GM12873 (cell line): ENCODE measurements at regions not wholly inside any gene's neighbourhood (a gene's known extent, or its start where the extent isn't known, plus 50 kb on each side); places are given as distances from the start of the nearest gene placed in this dataset.

Experiments
- CTCF ChIP-seq: IDR thresholded peaks from 2 replicates; pipeline ENCODE4 v1.5.1; 2012; ENCODE audit warnings: low read depth, mild to moderate bottlenecking, moderate library complexity, low read length, control low read depth; ENCODE audit not compliant: insufficient read depth; ENCODE audit errors: missing control alignments

- no peak for TF ChIP-seq CTCF
Measured at GRCh38 chr15:38079236-38079635, 144.8 kb downstream of the TMCO5A start.

GRCh38 chr15:38080651-38081275 is 146.3 kb downstream of the TMCO5A start:
- TF ChIP-seq CTCF: no peak

GRCh38 chr15:38084289-38084688 is 149.8 kb downstream of the TMCO5A start:
- TF ChIP-seq CTCF: no peak

GRCh38 chr15:38085114-38085513 is 150.7 kb downstream of the TMCO5A start:
- no peak for TF ChIP-seq CTCF

- TF ChIP-seq CTCF: no peak
Measured at GRCh38 chr15:38085931-38086568, 151.6 kb downstream of the TMCO5A start.

GRCh38 chr15:38086611-38087010 is 152.2 kb downstream of the TMCO5A start:
- TF ChIP-seq CTCF: no peak

- TF ChIP-seq CTCF: no peak
Measured at GRCh38 chr15:38088971-38089370, 154.5 kb downstream of the TMCO5A start.

GRCh38 chr15:38090223-38090622 is 155.8 kb downstream of the TMCO5A start:
- no peak for TF ChIP-seq CTCF
